PC-9 (cell line): ENCODE measurements at regions not wholly inside any gene's neighbourhood (a gene's known extent, or its start where the extent isn't known, plus 50 kb on each side); places are given as distances from the start of the nearest gene placed in this dataset.

Experiments used
- BruUV-seq: library from RNA; stranded (reverse); fragments of 400-500 nt; replicated peaks from 2 replicates; lab custom pipeline; 2021; lab: Mats Ljungman, UMichigan
- CTCF ChIA-PET: fragments of 300-600 bp; sonication (Branson Sonifier 250); formaldehyde crosslinking; loops from one replicate; lab custom pipeline; 2022; ENCODE audit warnings: antibody characterized with exemption; lab: Charles Lee
- POLR2A ChIA-PET: fragments of 300-600 bp; sonication (Branson Sonifier 250); formaldehyde crosslinking; loops from one replicate; lab custom pipeline; 2022; ENCODE audit warnings: antibody characterized with exemption; ENCODE audit not compliant: unreplicated experiment; lab: Charles Lee
- DNase-seq, 2 experiments: peaks; one replicate each; pipeline versions ENCODE4 v3.0.0 to v3.0.0-alpha.2; 2015 to 2022; ENCODE audit warnings: mixed read lengths in 1 of 2
- H2AFZ ChIP-seq: fragments of 200-600 bp; sonication (generic); 2 replicates; pipeline ENCODE4 v1.8.1; 2017; ENCODE audit warnings: antibody characterized with exemption
- H3F3A ChIP-seq: fragments of 200-600 bp; sonication (generic); 2 replicates; pipeline ENCODE4 v1.8.1; 2017; ENCODE audit warnings: antibody characterized with exemption, mild to moderate bottlenecking, low read depth; ENCODE audit not compliant: insufficient read depth
- H3K27ac ChIP-seq: fragments of 200-600 bp; sonication (generic); 2 replicates; pipeline ENCODE4 v1.6.1; 2016; ENCODE audit warnings: mixed run types
- H3K27me3 ChIP-seq: fragments of 200-600 bp; sonication (generic); 2 replicates; pipeline ENCODE4 v1.6.1; 2016; ENCODE audit warnings: low read depth, mixed run types; ENCODE audit not compliant: insufficient read depth
- H3K36me3 ChIP-seq: fragments of 200-600 bp; sonication (generic); 2 replicates; pipeline ENCODE4 v1.6.1; 2016; ENCODE audit warnings: low read depth, mixed run types
- H3K4me1 ChIP-seq: fragments of 200-600 bp; sonication (generic); replicated peaks from 2 replicates; pipeline ENCODE4 v1.6.1; 2016; ENCODE audit warnings: mixed run types; ENCODE audit not compliant: insufficient read depth
- H3K4me2 ChIP-seq: fragments of 200-600 bp; sonication (generic); 2 replicates; pipeline ENCODE4 v1.6.1; 2017; ENCODE audit warnings: mixed run types
- H3K4me3 ChIP-seq: fragments of 200-600 bp; sonication (generic); 2 replicates; pipeline ENCODE4 v1.6.1; 2016; ENCODE audit warnings: mixed run types
- H3K79me2 ChIP-seq: fragments of 200-600 bp; sonication (generic); 2 replicates; pipeline ENCODE4 v1.6.1; 2017; ENCODE audit warnings: low read depth, mixed run types
- H3K9me2 ChIP-seq: fragments of 200-600 bp; sonication (generic); 2 replicates; pipeline ENCODE4 v1.8.1; 2017; ENCODE audit warnings: mild to moderate bottlenecking; ENCODE audit not compliant: insufficient read depth
- H3K9me3 ChIP-seq: fragments of 200-600 bp; sonication (generic); 2 replicates; pipeline ENCODE4 v1.8.1; 2016; ENCODE audit warnings: low read depth; ENCODE audit not compliant: insufficient read depth
- H4K20me1 ChIP-seq: fragments of 200-600 bp; sonication (generic); 2 replicates; pipeline ENCODE4 v1.8.1; 2017; ENCODE audit not compliant: insufficient read depth
- CTCF ChIP-seq: fragments of 200-600 bp; sonication (generic); conservative IDR thresholded peaks from 2 replicates; pipeline ENCODE4 v1.6.1; 2017; ENCODE audit warnings: mixed run types, antibody characterized with exemption, mild to moderate bottlenecking, moderate library complexity
- EZH2 ChIP-seq: fragments of 200-600 bp; sonication (generic); IDR thresholded peaks from 2 replicates; pipeline ENCODE4 v1.8.0; 2017; ENCODE audit warnings: antibody characterized with exemption, low read depth
- intact Hi-C: fragments of 100-400 bp; cut with micrococcal nuclease; formaldehyde crosslinking; loops from one replicate; pipeline ENCODE4 v1.10.0; 2022; ENCODE audit not compliant: unreplicated experiment

- no peaks in the 10 kb centered on the region for H3F3A ChIP-seq
- POLR2A ChIA-PET = no interaction called here
- no peaks in the 10 kb centered on the region for H3K27me3 ChIP-seq
- no peak overlapping the region for H2AFZ ChIP-seq
- H3K9me3 ChIP-seq = 0 out of 2 replicates have a peak, but pooled peaks cover 3% of the 10 kb centered on the region
- H3K79me2 ChIP-seq = no peaks in the 10 kb centered on the region
- no TSS peak for BruUV-seq
- no peak overlapping the region for H3K27ac ChIP-seq
- no peak overlapping the region for H3K4me3 ChIP-seq
- intact Hi-C loops = no loop called here
- no peaks in the 10 kb centered on the region for H3K4me1 ChIP-seq
- no peaks in the 10 kb centered on the region for H3K9me2 ChIP-seq
- no peak overlapping the region for H3K4me2 ChIP-seq
- no peaks in the 10 kb centered on the region for H4K20me1 ChIP-seq
- H3K36me3 ChIP-seq = no peaks in the 10 kb centered on the region
- TF ChIP-seq CTCF (no peak), EZH2 (no peak)
- CTCF ChIA-PET = no interaction called here
- no peak for DNase-seq
Measured at GRCh38 chr5:89900346-89900745, 509.2 kb downstream of the CETN3 start.

GRCh38 chr5:89899559-89899958 is 510.0 kb downstream of the CETN3 start:
- Histone ChIP-seq H2AFZ (no peak overlapping the region), H3K4me3 (no peak overlapping the region), H3K27ac (no peak overlapping the region), H3K9me3 (0 out of 2 replicates have a peak, but pooled peaks cover 3% of the 10 kb centered on the region), H3K4me2 (no peak overlapping the region), H3K27me3 (no peaks in the 10 kb centered on the region), H3K79me2 (no peaks in the 10 kb centered on the region), H3K9me2 (no peaks in the 10 kb centered on the region), H4K20me1 (no peaks in the 10 kb centered on the region), H3K36me3 (no peaks in the 10 kb centered on the region), H3K4me1 (no peaks in the 10 kb centered on the region), H3F3A (no peaks in the 10 kb centered on the region)
- POLR2A ChIA-PET = no interaction called here
- no peak for TF ChIP-seq EZH2
- no peak for TF ChIP-seq CTCF
- CTCF ChIA-PET = no interaction called here
- intact Hi-C loops = no loop called here
- no TSS peak for BruUV-seq
- DNase-seq = no peak

GRCh38 chr5:89893546-89893945 is 516.0 kb downstream of the CETN3 start:
- no peak overlapping the region for H3K4me2 ChIP-seq
- no peak overlapping the region for H3K4me3 ChIP-seq
- H3K4me1 ChIP-seq = no peaks in the 10 kb centered on the region
- no peaks in the 10 kb centered on the region for H3K36me3 ChIP-seq
- intact Hi-C loops = no loop called here
- BruUV-seq = no TSS peak
- ChIA-PET CTCF (no interaction called here), POLR2A (no interaction called here)
- no peaks in the 10 kb centered on the region for H3K9me2 ChIP-seq
- no peak overlapping the region for H3K27ac ChIP-seq
- TF ChIP-seq EZH2 (no peak), CTCF (no peak)
- no peaks in the 10 kb centered on the region for H3F3A ChIP-seq
- H4K20me1 ChIP-seq = no peaks in the 10 kb centered on the region
- no peaks in the 10 kb centered on the region for H3K27me3 ChIP-seq
- no peaks in the 10 kb centered on the region for H3K79me2 ChIP-seq
- no peaks in the 10 kb centered on the region for H3K9me3 ChIP-seq
- DNase-seq = no peak
- no peak overlapping the region for H2AFZ ChIP-seq
